Activated CD4-positive, CD25-positive, alpha-beta regulatory T cell treated with anti-CD3 and anti-CD28 coated beads, Interleukin-2, amount 50 U/mL, for 16 hours (primary cell): ENCODE measurements at regions not wholly inside any gene's neighbourhood (a gene's known extent, or its start where the extent isn't known, plus 50 kb on each side); places are given as distances from the start of the nearest gene placed in this dataset.
A peak's percentile ranks its signal among the peaks of the same experiment; 100 is the strongest.

ENCODE experiments used
- DNase-seq: peaks from one replicate; pipeline ENCODE4 v3.0.0-alpha.2; 2020; ENCODE audit warnings: low read depth, low spot score

- peak; percentile 6 for DNase-seq
Observed at GRCh38 chrX:16445166-16445752, 204.7 kb upstream of the S100G start.

GRCh38 chrX:16451334-16451733 lies 198.6 kb upstream of the S100G start:
- DNase-seq, result no peak

- no peak for DNase-seq
Observed at GRCh38 chrX:16454926-16455325, 195.0 kb upstream of the S100G start.

- DNase-seq, result no peak
Observed at GRCh38 chrX:16457239-16457638, 192.7 kb upstream of the S100G start.

- DNase-seq, result no peak
Observed at GRCh38 chrX:16458208-16458607, 191.8 kb upstream of the S100G start.

GRCh38 chrX:16459008-16459407 lies 190.9 kb upstream of the S100G start:
- DNase-seq, result no peak

GRCh38 chrX:16461968-16462367 lies 188.0 kb upstream of the S100G start:
- no peak for DNase-seq

GRCh38 chrX:16462912-16463311 lies 187.0 kb upstream of the S100G start:
- DNase-seq, result no peak

GRCh38 chrX:16464369-16464768 lies 185.6 kb upstream of the S100G start:
- DNase-seq, result no peak

GRCh38 chrX:16465081-16465876 lies 184.7 kb upstream of the S100G start:
- no peak for DNase-seq

- DNase-seq, result no peak
Observed at GRCh38 chrX:16466640-16467432, 183.1 kb upstream of the S100G start.

- DNase-seq, result no peak
Observed at GRCh38 chrX:16469870-16470269, 180.1 kb upstream of the S100G start.

- DNase-seq, result no peak
Observed at GRCh38 chrX:16472345-16472744, 177.6 kb upstream of the S100G start.

- DNase-seq, result no peak
Observed at GRCh38 chrX:16474511-16474910, 175.4 kb upstream of the S100G start.

GRCh38 chrX:16476009-16476408 lies 173.9 kb upstream of the S100G start:
- no peak for DNase-seq

GRCh38 chrX:16476692-16477091 lies 173.3 kb upstream of the S100G start:
- DNase-seq, result no peak

GRCh38 chrX:16479206-16479869 lies 170.6 kb upstream of the S100G start:
- DNase-seq, result no peak

GRCh38 chrX:16480049-16480448 lies 169.9 kb upstream of the S100G start:
- no peak for DNase-seq

GRCh38 chrX:16484338-16484737 lies 165.6 kb upstream of the S100G start:
- DNase-seq, result no peak

- DNase-seq, result no peak
Observed at GRCh38 chrX:16487620-16488385, 162.2 kb upstream of the S100G start.

GRCh38 chrX:16488959-16489358 lies 161.0 kb upstream of the S100G start:
- no peak for DNase-seq
